MM.1S (cell line): ENCODE measurements at regions not wholly inside any gene's neighbourhood (a gene's known extent, or its start where the extent isn't known, plus 50 kb on each side); places are given as distances from the start of the nearest gene placed in this dataset.

Experiments
- DNase-seq: peaks from one replicate; pipeline ENCODE4 v3.0.0-alpha.2; 2015
- H2AFZ ChIP-seq: fragments of 300-600 bp; sonication (generic); 2 replicates; pipeline ENCODE4 v1.6.0; 2016; ENCODE audit warnings: antibody characterized with exemption, low read length
- H3F3A ChIP-seq: fragments of 300-600 bp; sonication (generic); 2 replicates; pipeline ENCODE4 v1.6.1; 2016; ENCODE audit warnings: mild to moderate bottlenecking, antibody characterized with exemption, low read length, moderate library complexity, mixed read lengths; ENCODE audit not compliant: insufficient read depth
- H3K27ac ChIP-seq: fragments of 300-600 bp; sonication (generic); 2 replicates; pipeline ENCODE4 v1.5.1; 2016; ENCODE audit warnings: mild to moderate bottlenecking, low read length
- H3K27me3 ChIP-seq: fragments of 300-600 bp; sonication (generic); replicated peaks from 2 replicates; pipeline ENCODE4 v1.6.0; 2016; ENCODE audit warnings: low read length; ENCODE audit not compliant: insufficient read depth
- H3K36me3 ChIP-seq: fragments of 300-600 bp; sonication (generic); replicated peaks from 2 replicates; pipeline ENCODE4 v1.6.1; 2016; ENCODE audit warnings: mild to moderate bottlenecking, low read length, mixed read lengths; ENCODE audit not compliant: insufficient read depth
- H3K4me1 ChIP-seq: fragments of 300-600 bp; sonication (generic); 2 replicates; pipeline ENCODE4 v1.6.1; 2016; ENCODE audit warnings: low read length, mixed read lengths
- H3K4me2 ChIP-seq: fragments of 300-600 bp; sonication (generic); 2 replicates; pipeline ENCODE4 v1.6.0; 2016; ENCODE audit warnings: low read depth, low read length
- H3K4me3 ChIP-seq: fragments of 300-600 bp; sonication (generic); 2 replicates; pipeline ENCODE4 v1.5.1; 2016; ENCODE audit warnings: low read length, mixed read lengths
- H3K79me2 ChIP-seq: fragments of 300-600 bp; sonication (generic); 2 replicates; pipeline ENCODE4 v1.6.1; 2016; ENCODE audit warnings: mixed run types, low read length, mixed read lengths
- H3K9ac ChIP-seq: fragments of 300-600 bp; sonication (generic); 2 replicates; pipeline ENCODE4 v1.6.1; 2016; ENCODE audit warnings: low read length, mixed read lengths
- H3K9me2 ChIP-seq: fragments of 300-600 bp; sonication (generic); replicated peaks from 2 replicates; pipeline ENCODE4 v1.6.1; 2016; ENCODE audit warnings: mild to moderate bottlenecking, low read length, mixed read lengths; ENCODE audit not compliant: insufficient read depth
- H3K9me3 ChIP-seq: fragments of 300-600 bp; sonication (generic); replicated peaks from 2 replicates; pipeline ENCODE4 v1.6.1; 2016; ENCODE audit warnings: mild to moderate bottlenecking, low read length, mixed read lengths; ENCODE audit not compliant: insufficient read depth
- H4K20me1 ChIP-seq: fragments of 300-600 bp; sonication (generic); 2 replicates; pipeline ENCODE4 v1.6.1; 2016; ENCODE audit warnings: mild to moderate bottlenecking, low read length, moderate library complexity, mixed read lengths; ENCODE audit not compliant: insufficient read depth
- EZH2 ChIP-seq: fragments of 300-600 bp; sonication (generic); optimal IDR thresholded peaks from 2 replicates; pipeline ENCODE3; 2017; ENCODE audit warnings: low read depth, mild to moderate bottlenecking, antibody characterized with exemption, low read length, mixed read lengths
- EZH2phosphoT487 ChIP-seq: fragments of 300-600 bp; sonication (generic); IDR thresholded peaks from 2 replicates; pipeline ENCODE4 v1.6.1; 2018; ENCODE audit warnings: antibody characterized with exemption, low read length
- TF ChIP-seq, protein P1 (sequence below): fragments of 300-600 bp; sonication (generic); IDR thresholded peaks from 2 replicates; pipeline ENCODE4 v1.5.1; 2016; ENCODE audit warnings: antibody characterized with exemption, low read length, mixed read lengths

DNA sequence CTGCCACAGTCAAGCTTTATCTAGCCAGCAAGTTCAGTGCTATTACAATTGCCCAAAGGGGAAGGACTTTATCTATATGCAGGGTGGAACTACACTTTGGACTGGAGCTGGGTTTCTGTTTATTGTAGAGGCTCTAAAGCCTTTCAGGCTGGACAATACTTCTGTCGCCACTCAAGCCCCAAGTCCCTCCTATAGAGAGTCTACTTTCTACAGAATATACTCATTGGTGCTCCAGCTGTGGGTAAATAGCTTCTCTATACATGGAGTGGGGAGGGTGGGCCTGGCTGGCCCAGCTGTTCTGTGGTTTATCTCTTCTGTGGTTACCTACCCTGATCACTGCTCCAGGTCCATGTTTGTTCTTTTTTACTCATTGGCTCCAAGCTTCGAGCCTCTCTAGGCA lies 151.8 kb upstream of the MYLIP start:
- Histone ChIP-seq H3K9me2 (no peaks in the 10 kb centered on the region), H3K79me2 (no peaks in the 10 kb centered on the region), H3K9ac (no peak overlapping the region), H3K4me3 (no peak overlapping the region), H3K27ac (no peak overlapping the region), H3F3A (no peaks in the 10 kb centered on the region), H4K20me1 (no peaks in the 10 kb centered on the region), H3K4me2 (no peak overlapping the region), H2AFZ (no peak overlapping the region), H3K9me3 (no peaks in the 10 kb centered on the region), H3K36me3 (no peaks in the 10 kb centered on the region), H3K27me3 (no peaks in the 10 kb centered on the region), H3K4me1 (no peaks in the 10 kb centered on the region)
- TF ChIP-seq, protein P1, sequence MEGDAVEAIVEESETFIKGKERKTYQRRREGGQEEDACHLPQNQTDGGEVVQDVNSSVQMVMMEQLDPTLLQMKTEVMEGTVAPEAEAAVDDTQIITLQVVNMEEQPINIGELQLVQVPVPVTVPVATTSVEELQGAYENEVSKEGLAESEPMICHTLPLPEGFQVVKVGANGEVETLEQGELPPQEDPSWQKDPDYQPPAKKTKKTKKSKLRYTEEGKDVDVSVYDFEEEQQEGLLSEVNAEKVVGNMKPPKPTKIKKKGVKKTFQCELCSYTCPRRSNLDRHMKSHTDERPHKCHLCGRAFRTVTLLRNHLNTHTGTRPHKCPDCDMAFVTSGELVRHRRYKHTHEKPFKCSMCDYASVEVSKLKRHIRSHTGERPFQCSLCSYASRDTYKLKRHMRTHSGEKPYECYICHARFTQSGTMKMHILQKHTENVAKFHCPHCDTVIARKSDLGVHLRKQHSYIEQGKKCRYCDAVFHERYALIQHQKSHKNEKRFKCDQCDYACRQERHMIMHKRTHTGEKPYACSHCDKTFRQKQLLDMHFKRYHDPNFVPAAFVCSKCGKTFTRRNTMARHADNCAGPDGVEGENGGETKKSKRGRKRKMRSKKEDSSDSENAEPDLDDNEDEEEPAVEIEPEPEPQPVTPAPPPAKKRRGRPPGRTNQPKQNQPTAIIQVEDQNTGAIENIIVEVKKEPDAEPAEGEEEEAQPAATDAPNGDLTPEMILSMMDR: no peak
- TF ChIP-seq EZH2 (no peak), EZH2phosphoT487 (no peak)
- no peak for DNase-seq

DNA sequence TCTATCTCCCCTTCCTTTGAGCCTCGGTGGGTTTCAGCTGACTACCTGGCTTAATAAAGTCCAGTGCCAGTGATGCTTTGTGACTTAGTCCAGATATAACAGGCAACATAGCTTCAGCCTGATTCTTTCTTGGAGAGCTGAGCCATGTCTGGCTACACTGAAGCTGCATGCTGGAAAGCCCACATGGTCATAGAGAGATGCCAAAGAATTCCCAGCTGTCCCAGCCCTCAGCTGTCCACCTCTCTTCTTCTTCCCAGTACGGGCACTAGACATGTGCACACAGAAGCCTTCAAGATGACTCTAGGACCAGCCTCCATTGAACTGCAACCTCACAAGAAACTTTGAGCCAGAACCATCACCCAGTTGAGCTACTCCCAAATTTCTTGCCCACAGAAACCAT lies 154.1 kb upstream of the MYLIP start:
- Histone ChIP-seq H3K4me2 (no peak overlapping the region), H3K27me3 (no peaks in the 10 kb centered on the region), H3K36me3 (no peaks in the 10 kb centered on the region), H3K4me1 (no peaks in the 10 kb centered on the region), H3K4me3 (no peak overlapping the region), H3K9me3 (no peaks in the 10 kb centered on the region), H3K9ac (no peak overlapping the region), H2AFZ (no peak overlapping the region), H3K9me2 (no peaks in the 10 kb centered on the region), H3F3A (no peaks in the 10 kb centered on the region), H3K27ac (no peak overlapping the region), H4K20me1 (no peaks in the 10 kb centered on the region), H3K79me2 (no peaks in the 10 kb centered on the region)
- no peak for TF ChIP-seq EZH2
- no peak for TF ChIP-seq EZH2phosphoT487
- DNase-seq: no peak

DNA sequence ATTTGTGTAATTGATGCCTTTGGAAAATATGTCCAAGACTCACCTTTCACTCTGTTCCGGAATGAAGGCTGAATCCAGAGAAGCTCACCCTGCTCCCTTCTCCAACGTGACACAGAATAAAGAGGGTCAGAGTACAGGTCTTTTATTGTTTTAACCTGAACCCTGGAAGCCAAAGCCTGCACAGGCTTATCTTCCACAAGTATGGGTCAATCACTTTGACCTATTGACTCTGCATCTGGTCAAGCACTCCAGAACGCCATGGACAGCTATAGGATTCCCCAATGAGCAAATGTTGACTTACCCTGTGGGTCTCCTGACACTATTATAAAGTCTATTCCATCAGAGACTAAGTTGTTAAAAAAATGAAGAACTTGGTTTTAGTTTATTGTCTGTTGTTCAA lies 158.4 kb upstream of the MYLIP start:
- TF ChIP-seq, protein P1: no peak
- TF ChIP-seq EZH2: no peak
- no peak for TF ChIP-seq EZH2phosphoT487
- Histone ChIP-seq H3K4me2 (no peak overlapping the region), H3K79me2 (no peaks in the 10 kb centered on the region), H3K9me2 (no peaks in the 10 kb centered on the region), H2AFZ (no peak overlapping the region), H3K4me1 (no peaks in the 10 kb centered on the region), H3K27ac (no peak overlapping the region), H3K27me3 (no peaks in the 10 kb centered on the region), H4K20me1 (no peaks in the 10 kb centered on the region), H3F3A (no peaks in the 10 kb centered on the region), H3K9ac (no peak overlapping the region), H3K36me3 (no peaks in the 10 kb centered on the region), H3K9me3 (no peaks in the 10 kb centered on the region), H3K4me3 (no peak overlapping the region)
- no peak for DNase-seq

DNA sequence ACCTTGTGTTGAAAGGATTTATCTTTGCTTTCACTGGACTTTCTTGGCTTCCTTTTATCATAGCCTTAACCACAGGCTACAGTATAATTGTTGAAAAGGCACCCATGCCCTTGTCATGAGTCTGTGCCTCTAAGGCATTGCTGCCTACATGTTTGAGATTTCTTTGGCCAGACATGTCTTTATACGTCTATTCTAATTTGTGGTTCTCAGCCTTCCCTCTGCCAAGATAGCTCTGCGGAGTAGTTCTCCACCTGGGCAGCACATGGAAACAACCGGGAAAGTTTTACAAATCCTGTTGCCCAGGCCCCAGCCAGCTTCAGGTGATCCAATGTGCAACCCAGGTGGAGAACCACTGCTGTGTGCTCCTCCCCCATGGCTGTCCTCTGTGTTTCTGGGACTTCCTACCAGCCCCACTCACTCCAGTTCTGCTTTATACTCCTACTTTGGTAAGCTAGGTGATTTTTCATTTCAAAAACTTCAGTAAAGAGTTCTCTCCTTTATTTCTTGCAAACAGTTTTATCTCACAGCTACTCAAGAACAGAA lies 159.6 kb upstream of the MYLIP start:
- TF ChIP-seq EZH2 (no peak), EZH2phosphoT487 (no peak)
- TF ChIP-seq, protein P1: no peak
- Histone ChIP-seq H4K20me1 (no peaks in the 10 kb centered on the region), H3F3A (no peaks in the 10 kb centered on the region), H3K27ac (no peak overlapping the region), H3K4me3 (no peak overlapping the region), H3K9ac (no peak overlapping the region), H3K36me3 (no peaks in the 10 kb centered on the region), H3K4me1 (no peaks in the 10 kb centered on the region), H3K4me2 (no peak overlapping the region), H3K27me3 (no peaks in the 10 kb centered on the region), H2AFZ (no peak overlapping the region), H3K9me3 (no peaks in the 10 kb centered on the region), H3K9me2 (no peaks in the 10 kb centered on the region), H3K79me2 (no peaks in the 10 kb centered on the region)
- no peak for DNase-seq
